ENCODE measurements at regions not wholly inside any gene's neighbourhood (a gene's known extent, or its start where the extent isn't known, plus 50 kb on each side); places are given as distances from the start of the nearest gene placed in this dataset.

DNA sequence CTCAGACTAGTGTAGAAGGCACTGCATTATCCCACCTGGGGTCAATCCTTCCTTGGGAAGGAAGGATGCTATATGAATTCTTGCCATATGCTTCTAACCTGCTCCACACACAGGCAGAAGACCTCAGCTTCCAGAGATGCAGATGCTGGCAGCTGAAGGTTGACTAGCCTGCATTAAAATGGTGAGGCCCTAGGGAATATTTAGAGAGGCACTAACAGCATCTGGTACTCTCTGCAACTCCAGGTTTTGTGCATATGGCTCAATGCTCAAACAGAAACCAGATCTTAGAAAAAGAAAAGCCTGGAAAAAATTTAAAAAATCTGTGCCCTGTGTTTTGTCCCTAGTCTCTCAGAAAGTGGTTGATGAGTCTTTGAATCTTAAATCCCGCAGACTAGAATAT lies 56.0 kb upstream of the MYRIP start:
- Histone ChIP-seq H3K27ac (ENCODE audit: low read depth, low read length) (no peak overlapping the region), H3K27me3 (ENCODE audit: insufficient read depth, low read length, poor library complexity, severe bottlenecking) (no peaks in the 10 kb centered on the region), H3K36me3 (ENCODE audit: insufficient read depth, low read length) (no peaks in the 10 kb centered on the region), H3K4me1 (ENCODE audit: insufficient read depth, low read length) (no peaks in the 10 kb centered on the region), H3K4me3 (ENCODE audit: low read length) (no peak overlapping the region), H3K9me3 (ENCODE audit: low read length) (no peaks in the 10 kb centered on the region)
- CTCF ChIA-PET: no interaction called here
- Mint-ChIP-seq H3K27me3 (peaks cover 2 to 4% of the 10 kb centered on the region in 2 donors), H3K9me3 (peaks cover 0 to 3% (median 1%) of the 10 kb centered on the region in 5 donors), H3K4me3 (no peak overlapping the region), H3K4me1 (no peaks in the 10 kb centered on the region), H3K27ac (no peak overlapping the region), H3K36me3 (no peaks in the 10 kb centered on the region)
- no peak for DNase-seq
- POLR2A ChIA-PET: no interaction called here

DNA sequence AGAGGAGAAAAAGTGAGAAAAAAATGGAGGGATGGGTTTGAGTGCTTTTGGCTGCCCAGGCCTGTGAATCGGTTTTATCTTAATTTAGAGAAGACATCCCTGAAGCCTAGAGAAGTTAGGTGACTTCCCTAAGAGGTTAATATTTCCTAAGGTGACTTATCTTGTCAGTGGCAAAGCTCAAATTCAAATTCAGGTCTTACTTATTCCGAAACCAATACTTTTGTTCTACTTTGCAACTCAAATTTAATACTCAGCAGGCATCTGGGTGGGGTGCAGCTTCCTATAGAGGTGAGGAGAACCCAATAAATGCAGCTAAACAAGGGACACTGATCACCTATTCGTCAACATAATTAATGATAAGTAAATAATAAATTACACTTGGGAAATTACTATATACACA lies 54.9 kb upstream of the MYRIP start:
- Histone ChIP-seq H3K36me3 (ENCODE audit: insufficient read depth, low read length) (no peaks in the 10 kb centered on the region), H3K4me3 (ENCODE audit: low read length) (no peak overlapping the region), H3K4me1 (ENCODE audit: insufficient read depth, low read length) (no peaks in the 10 kb centered on the region), H3K27me3 (ENCODE audit: insufficient read depth, low read length, poor library complexity, severe bottlenecking) (no peaks in the 10 kb centered on the region), H3K27ac (ENCODE audit: low read depth, low read length) (no peak overlapping the region), H3K9me3 (ENCODE audit: low read length) (no peaks in the 10 kb centered on the region)
- CTCF ChIA-PET: no interaction called here
- peaks cover 0 to 3% (median 1%) of the 10 kb centered on the region in 5 donors for H3K9me3 Mint-ChIP-seq
- H3K27ac Mint-ChIP-seq: no peak overlapping the region
- no peak overlapping the region for H3K4me3 Mint-ChIP-seq
- DNase-seq: no peak
- POLR2A ChIA-PET: no interaction called here
- H3K27me3 Mint-ChIP-seq: peaks cover 2 to 7% of the 10 kb centered on the region in 2 donors
- H3K4me1 Mint-ChIP-seq: no peaks in the 10 kb centered on the region
- no peaks in the 10 kb centered on the region for H3K36me3 Mint-ChIP-seq

DNA sequence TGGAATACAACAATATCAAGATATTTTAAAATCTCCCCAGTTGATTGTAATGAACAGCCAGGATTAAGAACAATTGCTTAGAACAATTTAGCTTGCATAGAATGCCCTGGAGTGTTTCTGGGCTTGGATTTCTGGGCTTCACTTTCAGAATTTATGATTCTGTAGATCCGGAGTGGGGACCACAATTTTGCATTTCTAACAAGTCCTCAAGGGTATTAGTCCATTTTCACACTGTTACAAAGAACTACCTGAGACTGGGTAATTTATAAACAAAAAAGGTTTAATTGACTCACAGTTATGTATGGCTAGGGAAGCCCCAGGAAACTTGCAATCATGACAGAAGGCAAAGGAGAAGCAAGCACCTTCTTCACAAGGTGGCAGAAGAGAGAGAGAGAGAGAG lies 54.3 kb upstream of the MYRIP start:
- CTCF ChIA-PET: no interaction called here

DNA sequence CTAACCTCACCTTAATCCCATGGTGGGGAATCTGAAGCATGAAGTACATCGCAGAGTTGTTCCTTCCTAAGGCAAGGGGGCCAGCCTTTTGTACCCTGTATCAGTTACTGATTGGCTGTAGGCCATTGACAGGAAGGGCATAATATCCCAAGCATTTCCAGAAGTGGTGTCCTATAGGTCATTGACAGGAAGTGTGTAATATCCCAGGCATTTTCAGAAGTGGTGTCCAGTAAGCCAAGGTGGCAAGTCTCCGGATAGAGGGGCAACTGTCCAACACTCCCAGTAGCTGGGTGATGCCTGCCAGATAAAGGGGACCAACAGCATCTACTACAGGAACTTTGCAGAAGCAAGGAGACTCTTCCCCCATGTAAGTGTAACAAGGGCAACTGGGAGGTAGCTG lies 52.1 kb upstream of the MYRIP start:
- H3K36me3 Mint-ChIP-seq: no peaks in the 10 kb centered on the region
- ChIA-PET CTCF (no interaction called here), POLR2A (no interaction called here)

More for the DNA sequence above, 54.3 kb upstream of the MYRIP start:
- no peak overlapping the region for H3K27ac ChIP-seq (ENCODE audit: low read depth, low read length)
- no peak overlapping the region for H3K27ac Mint-ChIP-seq
- H3K4me3 ChIP-seq (ENCODE audit: low read length): no peak overlapping the region
- H3K36me3 ChIP-seq (ENCODE audit: insufficient read depth, low read length): no peaks in the 10 kb centered on the region
- no peaks in the 10 kb centered on the region for H3K36me3 Mint-ChIP-seq
- DNase-seq: no peak
- no peaks in the 10 kb centered on the region for H3K27me3 ChIP-seq (ENCODE audit: insufficient read depth, low read length, poor library complexity, severe bottlenecking)
- H3K9me3 Mint-ChIP-seq: peaks cover 0 to 3% (median 1%) of the 10 kb centered on the region in 5 donors
- POLR2A ChIA-PET: no interaction called here
- H3K4me1 Mint-ChIP-seq: no peaks in the 10 kb centered on the region
- no peaks in the 10 kb centered on the region for H3K4me1 ChIP-seq (ENCODE audit: insufficient read depth, low read length)
- peaks cover 2 to 8% of the 10 kb centered on the region in 2 donors for H3K27me3 Mint-ChIP-seq
- H3K4me3 Mint-ChIP-seq: no peak overlapping the region
- H3K9me3 ChIP-seq (ENCODE audit: low read length): no peaks in the 10 kb centered on the region

More for the DNA sequence above, 52.1 kb upstream of the MYRIP start:
- H3K27ac ChIP-seq (ENCODE audit: low read depth, low read length): no peak overlapping the region
- no peak overlapping the region for H3K4me3 ChIP-seq (ENCODE audit: low read length)
- H3K4me1 ChIP-seq (ENCODE audit: insufficient read depth, low read length): no peaks in the 10 kb centered on the region
- H3K36me3 ChIP-seq (ENCODE audit: insufficient read depth, low read length): no peaks in the 10 kb centered on the region
- H3K27me3 ChIP-seq (ENCODE audit: insufficient read depth, low read length, poor library complexity, severe bottlenecking): no peaks in the 10 kb centered on the region
- H3K9me3 ChIP-seq (ENCODE audit: low read length): no peaks in the 10 kb centered on the region
- no peak overlapping the region for H3K4me3 Mint-ChIP-seq
- H3K9me3 Mint-ChIP-seq: peaks cover 0 to 3% (median 1%) of the 10 kb centered on the region in 5 donors
- DNase-seq: no peak
- H3K4me1 Mint-ChIP-seq: no peaks in the 10 kb centered on the region
- peaks cover 3 to 8% of the 10 kb centered on the region in 2 donors for H3K27me3 Mint-ChIP-seq
- no peak overlapping the region for H3K27ac Mint-ChIP-seq

All from CD8-positive, alpha-beta memory T cell (primary cell).